GM21367 (cell line): ENCODE measurements at regions not wholly inside any gene's neighbourhood (a gene's known extent, or its start where the extent isn't known, plus 50 kb on each side); places are given as distances from the start of the nearest gene placed in this dataset.

Source experiments
- ATAC-seq: cut with Tn5 transposase; IDR thresholded peaks from one replicate; pipeline ENCODE4 v1.9.1; 2021; ENCODE audit not compliant: unreplicated experiment

DNA sequence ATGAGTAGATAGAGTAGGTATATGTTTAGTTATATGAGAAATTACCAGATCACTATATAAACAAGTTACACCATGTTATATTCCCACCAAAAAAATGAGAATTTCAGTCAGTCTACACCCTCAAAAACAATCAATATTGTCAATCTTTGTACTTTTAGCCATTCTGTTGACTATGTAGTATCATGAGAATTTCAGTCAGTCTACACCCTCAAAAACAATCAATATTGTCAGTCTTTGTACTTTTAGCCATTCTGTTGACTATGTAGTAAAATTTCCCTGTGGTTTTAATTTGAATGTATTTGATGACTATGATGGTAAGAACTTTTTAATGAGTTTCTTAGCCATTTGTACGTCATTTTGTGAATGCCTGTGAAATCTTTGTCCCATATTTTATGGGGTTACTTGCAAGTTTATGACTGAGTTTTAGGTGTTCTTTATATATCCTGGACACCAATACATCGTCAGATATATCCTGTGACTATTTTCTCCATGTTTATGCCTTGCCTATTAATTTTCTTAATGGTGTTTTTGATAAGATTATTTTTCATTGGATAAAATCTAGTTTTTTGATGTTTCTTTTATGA, 528.4 kb upstream of the SPHKAP start:
- ATAC-seq = no peak

- no peak for ATAC-seq
These were observed 526.4 kb upstream of the SPHKAP start for GRCh38 chr2:228707846-228708245.

GRCh38 chr2:228705318-228705717, 523.8 kb upstream of the SPHKAP start:
- no peak for ATAC-seq

GRCh38 chr2:228703152-228703551, 521.7 kb upstream of the SPHKAP start:
- ATAC-seq = no peak

DNA sequence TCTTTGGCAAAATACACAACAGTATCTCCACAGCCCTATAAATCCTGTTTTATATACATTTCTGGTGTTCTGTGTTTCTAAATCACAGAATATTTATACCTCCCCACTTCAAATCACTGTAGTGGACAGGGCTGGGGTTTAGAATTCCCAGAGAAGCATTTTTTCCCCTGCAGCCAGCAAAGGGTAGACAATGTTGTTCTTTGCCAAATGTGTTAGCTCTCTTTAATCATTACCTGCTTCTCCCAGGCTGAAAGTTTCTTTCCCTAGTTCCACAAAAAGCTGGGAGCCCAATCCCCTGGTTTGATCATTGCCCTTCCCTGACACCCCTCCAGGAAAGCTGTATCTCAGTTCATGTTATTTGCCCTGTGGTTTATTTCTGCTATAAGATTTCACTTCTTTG, 520.0 kb upstream of the SPHKAP start:
- ATAC-seq = no peak

DNA sequence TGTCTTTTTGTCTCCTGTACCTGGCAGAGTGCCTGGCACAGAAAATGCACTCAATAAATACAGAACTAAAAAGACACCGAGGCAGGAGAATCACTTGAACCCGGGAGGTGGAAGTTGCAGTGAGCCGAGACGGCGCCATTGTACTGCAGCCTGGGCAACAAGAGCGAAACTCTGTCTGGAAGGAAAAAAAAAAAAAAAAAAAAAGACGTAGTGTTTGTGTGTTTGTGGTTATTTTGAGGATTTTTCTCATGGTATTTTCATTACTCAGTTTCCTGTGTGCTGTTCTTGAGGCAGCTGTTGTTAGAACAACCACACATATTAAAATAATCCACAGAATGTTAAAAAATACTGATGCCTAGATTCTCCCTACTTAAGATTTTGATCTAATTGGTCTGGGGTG, 519.2 kb upstream of the SPHKAP start:
- no peak for ATAC-seq

DNA sequence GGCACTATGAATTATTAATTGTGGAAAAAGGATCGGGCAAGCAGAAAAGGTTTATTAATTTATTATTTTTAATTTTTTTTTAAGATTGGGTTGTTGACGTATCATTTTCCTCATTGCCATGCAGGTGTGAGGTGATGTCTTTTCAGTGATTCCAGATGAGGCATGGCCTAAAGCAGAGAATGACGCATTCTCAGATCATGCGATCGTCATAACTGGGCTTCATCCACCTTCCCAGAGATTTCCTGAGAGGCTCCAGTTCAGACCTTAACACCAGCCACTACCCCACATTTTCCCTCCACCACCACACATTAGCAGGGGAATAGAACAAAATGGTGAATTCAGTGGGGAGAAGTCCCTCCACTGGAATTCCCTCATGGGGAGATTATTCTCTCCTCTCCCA, 518.4 kb upstream of the SPHKAP start:
- no peak for ATAC-seq

DNA sequence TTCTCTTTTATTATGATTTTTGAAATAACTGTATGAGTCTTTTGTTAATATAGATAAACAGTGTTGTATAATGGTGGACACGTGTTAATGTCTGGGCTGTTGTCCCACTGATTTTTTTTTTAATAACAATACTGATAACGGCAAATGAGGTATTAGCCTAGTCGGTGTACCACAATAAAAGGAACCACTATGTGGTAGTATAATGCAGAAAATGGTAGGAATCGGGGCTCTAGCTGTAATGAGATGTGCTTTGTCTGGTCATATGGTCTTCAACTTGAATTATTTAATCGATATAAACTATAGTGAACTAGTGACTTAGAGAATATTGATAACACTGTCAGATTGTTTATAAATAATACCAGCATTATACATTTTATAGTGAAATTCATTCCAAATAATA, 517.9 kb upstream of the SPHKAP start:
- ATAC-seq = no peak

DNA sequence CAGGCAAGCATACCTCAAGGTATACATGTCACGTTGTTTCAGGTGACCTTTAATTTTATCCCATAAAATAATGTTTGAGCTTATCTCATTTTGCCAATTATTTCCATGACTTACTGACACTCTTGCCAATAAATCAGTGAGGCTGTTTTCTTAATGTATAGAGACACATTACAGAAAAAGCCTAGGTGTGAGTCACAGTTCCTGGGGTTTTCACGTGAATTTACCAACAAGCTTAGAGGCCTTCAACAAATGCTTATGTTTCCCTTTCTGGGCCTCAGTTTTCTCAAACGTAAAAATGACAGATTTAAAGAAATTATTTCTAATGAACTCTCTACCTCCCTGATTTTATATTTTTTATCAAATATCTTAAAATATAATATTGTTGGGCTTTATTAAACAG, 517.5 kb upstream of the SPHKAP start:
- ATAC-seq = no peak

- ATAC-seq = no peak
These were observed 516.0 kb upstream of the SPHKAP start for GRCh38 chr2:228697456-228697855.

- ATAC-seq = no peak
These were observed 509.2 kb upstream of the SPHKAP start for GRCh38 chr2:228690681-228691080.

GRCh38 chr2:228689053-228689452, 507.6 kb upstream of the SPHKAP start:
- no peak for ATAC-seq

GRCh38 chr2:228688007-228688645, 506.6 kb upstream of the SPHKAP start:
- no peak for ATAC-seq

DNA sequence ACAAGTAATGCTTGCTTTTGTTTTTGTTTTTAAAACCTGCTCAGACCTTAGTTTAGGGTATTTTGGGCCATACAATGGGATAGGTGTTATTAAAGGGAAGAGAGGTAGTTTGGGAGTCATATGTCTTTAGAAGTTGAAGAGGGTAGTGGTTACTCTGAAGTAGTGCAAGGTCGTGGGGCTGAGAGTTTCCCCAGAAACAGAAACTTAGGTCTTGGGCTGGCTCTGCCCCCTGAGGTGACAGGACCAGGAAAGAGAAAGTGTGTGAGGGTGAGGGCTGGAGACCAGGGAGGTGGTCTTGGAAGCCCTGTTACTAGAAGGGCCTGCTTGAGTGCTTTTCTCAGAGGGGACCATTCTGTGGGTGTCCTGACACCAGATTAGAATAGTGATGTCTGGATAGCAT, 500.5 kb upstream of the SPHKAP start:
- ATAC-seq = no peak

DNA sequence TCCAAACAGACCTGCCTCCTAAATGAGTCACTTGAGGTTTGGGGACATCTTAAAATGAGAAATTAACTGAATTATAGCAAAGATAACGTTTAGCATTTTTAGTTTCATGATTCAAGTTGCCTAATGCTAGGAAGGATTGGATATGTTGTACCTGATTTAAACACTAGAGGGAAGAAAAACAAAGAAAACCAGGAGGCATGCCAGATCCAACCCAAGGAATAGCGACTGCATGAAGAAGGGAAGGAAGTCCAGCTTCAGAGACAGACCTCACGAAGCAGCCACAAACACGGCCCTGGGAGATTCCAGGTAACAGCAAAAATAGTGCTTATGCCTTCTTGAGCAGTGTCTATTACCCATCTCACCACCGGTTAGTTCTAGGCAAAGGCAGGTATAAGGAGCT, 499.9 kb upstream of the SPHKAP start:
- no peak for ATAC-seq

DNA sequence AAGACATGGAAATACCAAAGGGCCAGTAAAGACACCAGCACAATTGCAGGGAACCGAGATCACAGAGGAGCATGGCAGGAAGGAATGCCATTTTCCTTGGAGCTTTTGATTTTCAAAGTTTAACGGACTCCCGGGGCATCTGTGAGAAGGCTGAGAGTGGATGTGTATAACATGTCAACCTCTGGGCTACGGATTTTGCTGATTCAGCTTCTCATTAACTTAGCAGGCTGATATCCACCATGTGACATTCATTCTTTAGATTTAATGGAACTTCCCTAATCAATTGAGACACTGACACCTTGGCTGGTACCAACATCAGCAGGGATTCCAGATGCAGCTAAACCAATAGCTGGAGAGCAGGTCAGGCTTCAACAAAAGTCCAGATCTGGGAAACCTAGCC, 496.6 kb upstream of the SPHKAP start:
- no peak for ATAC-seq

DNA sequence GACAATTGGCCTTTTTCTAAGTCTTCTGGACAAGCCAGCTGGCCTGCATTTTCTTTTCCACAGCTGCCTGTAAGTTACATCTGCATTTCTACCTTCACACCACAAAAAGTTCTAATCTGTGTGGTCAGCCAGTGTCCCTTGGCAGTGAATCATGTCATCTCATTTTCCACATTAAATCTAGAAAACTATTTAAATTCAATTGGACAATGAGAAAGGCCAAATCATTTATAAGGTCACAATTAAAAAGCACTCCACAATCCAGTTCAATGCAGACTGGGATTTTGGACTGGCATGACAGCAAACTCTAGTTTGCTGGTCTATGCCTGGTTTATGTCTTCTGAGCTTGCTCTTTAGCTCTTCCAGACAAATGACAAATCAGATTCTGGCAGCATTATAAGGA, 494.2 kb upstream of the SPHKAP start:
- ATAC-seq = no peak

GRCh38 chr2:228675091-228675490, 493.6 kb upstream of the SPHKAP start:
- ATAC-seq = no peak

DNA sequence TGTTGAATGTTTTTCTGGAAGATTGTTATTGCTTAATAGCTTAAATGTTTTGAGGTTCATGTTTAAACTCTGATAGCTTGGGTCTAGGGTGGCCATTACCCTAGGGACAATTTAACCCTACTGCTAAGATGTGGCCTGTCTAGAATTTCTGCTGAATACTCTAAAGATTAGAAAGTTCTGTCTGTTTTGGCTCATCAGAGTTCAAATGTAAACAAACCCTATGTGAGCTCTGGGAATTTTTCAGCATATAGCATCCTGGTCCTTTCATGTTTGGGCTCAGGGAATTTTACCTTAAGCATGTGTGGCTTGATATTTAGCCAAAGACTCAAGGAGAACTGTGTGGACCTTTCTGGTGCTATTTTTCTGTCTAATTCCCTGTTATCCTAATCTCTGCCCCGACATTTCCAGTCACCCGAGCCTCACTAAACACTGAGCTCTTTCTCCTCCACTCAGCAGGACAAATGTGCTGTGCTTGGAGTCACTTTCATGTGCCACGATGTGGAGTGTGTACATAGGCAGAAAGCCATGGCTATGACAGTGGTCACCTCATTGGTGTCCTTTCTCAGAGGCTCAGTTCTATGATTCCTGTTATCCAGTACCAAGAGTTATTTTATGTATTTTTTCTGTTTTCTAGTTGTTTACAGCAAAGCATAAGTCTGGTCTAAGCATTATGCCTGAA, 492.5 kb upstream of the SPHKAP start:
- no peak for ATAC-seq

DNA sequence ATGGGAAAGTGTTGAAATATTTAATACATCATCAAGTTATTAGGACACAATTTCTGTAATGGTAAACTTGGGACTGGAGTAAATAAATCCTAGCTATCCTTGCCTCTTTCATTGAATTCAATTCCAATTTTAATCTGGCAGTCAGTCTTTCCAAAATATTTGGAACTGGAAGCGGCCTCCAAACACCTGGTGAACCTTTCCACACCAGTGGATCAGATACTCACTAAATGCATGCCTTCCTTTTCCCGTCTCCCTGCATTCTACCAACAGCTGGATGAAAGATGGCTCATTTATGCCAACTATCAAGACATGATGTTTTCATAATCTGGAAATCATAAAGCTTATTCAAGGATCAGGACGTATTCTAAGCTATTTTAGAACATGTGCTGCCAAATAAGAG, 488.2 kb upstream of the SPHKAP start:
- no peak for ATAC-seq

DNA sequence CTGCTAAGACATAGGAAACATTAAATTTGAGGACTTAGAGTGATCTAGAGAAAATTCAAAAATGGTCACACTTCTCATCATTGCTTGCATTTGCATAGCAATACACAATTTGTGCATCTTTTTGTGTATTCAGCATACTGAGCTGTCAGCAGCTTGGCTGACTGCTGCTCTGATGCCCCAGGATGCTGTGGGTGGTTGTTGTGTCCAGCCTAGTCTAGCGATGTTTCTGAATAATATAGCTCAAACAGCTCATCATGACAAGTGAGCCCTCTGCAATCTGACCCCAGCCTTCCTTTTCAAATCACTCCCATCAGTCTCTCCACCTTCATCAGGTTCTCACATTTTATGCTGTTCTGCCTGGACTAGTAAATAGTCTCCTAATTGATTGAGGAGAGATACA, 483.7 kb upstream of the SPHKAP start:
- no peak for ATAC-seq

DNA sequence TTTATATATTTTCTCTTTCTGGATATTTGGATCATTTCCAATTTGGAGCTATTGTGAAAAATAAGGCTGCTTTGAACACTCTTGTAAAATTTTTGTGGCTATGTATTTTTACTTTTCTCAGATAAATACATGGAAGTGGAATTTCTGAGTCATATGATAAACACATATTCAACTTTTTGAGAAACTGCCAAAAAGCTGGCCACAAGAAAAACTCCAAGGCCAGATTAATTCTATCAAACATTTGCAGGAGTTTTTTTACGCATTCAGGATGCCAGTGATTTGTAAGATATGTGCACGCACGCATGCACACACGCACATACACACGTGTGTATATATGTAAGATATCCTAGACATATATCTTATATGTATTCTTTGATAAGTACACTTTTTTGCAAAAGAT, 477.5 kb upstream of the SPHKAP start:
- no peak for ATAC-seq
